Psoas muscle (tissue), 7 donors: ENCODE measurements at regions not wholly inside any gene's neighbourhood (a gene's known extent, or its start where the extent isn't known, plus 50 kb on each side); places are given as distances from the start of the nearest gene placed in this dataset.
A peak's percentile ranks its signal among the peaks of the same experiment; 100 is the strongest.

ENCODE experiments used
- ATAC-seq, 4 donors: fragments of 200-7000 bp; cut with Tn5 transposase; one replicate each; pipeline ENCODE4 v1.9.1; 2020; ENCODE audit warnings: moderate library complexity in 3 of 4, mild to moderate bottlenecking in 2 of 4
- DNase-seq, 2 donors: peaks; one replicate each; pipeline ENCODE4 v3.0.0-alpha.2; 2020
- H3K27ac ChIP-seq: fragments of 200-600 bp; one replicate; pipeline ENCODE4 v1.8.0; 2022
- H3K27me3 ChIP-seq, 3 donors: fragments of 200-600 bp in 1 of 3; one replicate each; pipeline versions ENCODE4 v1.6.1 to v1.8.0; 2013 to 2022; ENCODE audit warnings: low read length in 2 of 3, mild to moderate bottlenecking in 2 of 3, moderate library complexity in 1 of 3; ENCODE audit not compliant: insufficient read depth in 3 of 3
- H3K36me3 ChIP-seq, 2 donors: fragments of 200-600 bp in 1 of 2; one replicate each; pipeline versions ENCODE4 v1.6.1 to v1.8.0; 2013 to 2022; ENCODE audit warnings: low read depth in 1 of 2, mild to moderate bottlenecking in 1 of 2, moderate library complexity in 1 of 2; ENCODE audit not compliant: insufficient read depth in 1 of 2
- H3K4me1 ChIP-seq: fragments of 200-600 bp; one replicate; pipeline ENCODE4 v1.8.0; 2022
- H3K4me3 ChIP-seq: fragments of 200-600 bp; one replicate; pipeline ENCODE4 v1.8.0; 2022; ENCODE audit warnings: mild to moderate bottlenecking
- H3K9me3 ChIP-seq: fragments of 200-600 bp; one replicate; pipeline ENCODE4 v1.8.0; 2022
- CTCF ChIP-seq: fragments of 200-600 bp; IDR thresholded peaks from one replicate; pipeline ENCODE4 v1.8.0; 2022; ENCODE audit warnings: antibody characterized with exemption
- WGBS, 3 donors: extraction: QIAGEN DNeasy Blood & Tissue Kit; methylation state at CpG; one replicate each; pipeline versions ENCODE4 v1.1.6 to v1.1.7; 2013; 5-methylcytosine and 5-hydroxymethylcytosine counted together
- intact Hi-C, 2 donors: fragments of 100-400 bp; cut with DNase I; formaldehyde crosslinking; loops; one replicate each; pipeline versions ENCODE4 v1.11.0 to v1.14.2; 2022
- donor health status: healthy with polysubstance abuse.
- donor health status: DM: no; HTN: no; CAD: no; lungs with moderate emphysema.
- donor health status: Bipolar disorder and iron deficiency.
- donor health status: healthy.
- donor health status: DM: yes; HTN: yes; CAD: no.
- donor health status: DM: no; HTN: no; CAD: no.
- donor health status: DM: yes; HTN: yes; CAD: no.

- TF ChIP-seq CTCF = no peak
- DNase-seq (no peak), ATAC-seq (peak in 3 of 4 donors; percentile 31 to 82 (median 64))
- H3K4me3 ChIP-seq = no peak overlapping the region
- no peaks in the 10 kb centered on the region for H3K36me3 ChIP-seq
- H3K4me1 ChIP-seq = no peaks in the 10 kb centered on the region
- H3K27me3 ChIP-seq = no peaks in the 10 kb centered on the region
- intact Hi-C loops = no loop called here
- no peak overlapping the region for H3K27ac ChIP-seq
- H3K9me3 ChIP-seq = no peaks in the 10 kb centered on the region
- WGBS, 3 donors = 39 to 48% (median 42%) methylated on average over 8 of the region's 8 CpGs
These were observed 87.9 kb downstream of the MATN1 start for GRCh38 chr1:30635391-30635975.

- TF ChIP-seq CTCF = no peak
- WGBS, 3 donors = 89 to 96% (median 92%) methylated on average over 5 of the region's 5 CpGs
- ATAC-seq = no peak
- H3K9me3 ChIP-seq = no peaks in the 10 kb centered on the region
- no peaks in the 10 kb centered on the region for H3K4me1 ChIP-seq
- no peak for DNase-seq
- H3K36me3 ChIP-seq = no peaks in the 10 kb centered on the region
- no peak overlapping the region for H3K4me3 ChIP-seq
- no peak overlapping the region for H3K27ac ChIP-seq
- intact Hi-C loops = no loop called here
- H3K27me3 ChIP-seq = no peaks in the 10 kb centered on the region
These were observed 88.9 kb downstream of the MATN1 start for GRCh38 chr1:30634507-30634906.

- WGBS, 3 donors = 91 to 98% (median 91%) methylated on average over 4 of the region's 4 CpGs
- Histone ChIP-seq H3K9me3 (no peaks in the 10 kb centered on the region), H3K4me1 (no peaks in the 10 kb centered on the region), H3K4me3 (no peak overlapping the region), H3K27ac (no peak overlapping the region), H3K27me3 (no peaks in the 10 kb centered on the region), H3K36me3 (no peaks in the 10 kb centered on the region)
- no peak for TF ChIP-seq CTCF
- intact Hi-C loops = no loop called here
- DNase-seq (no peak), ATAC-seq (no peak)
These were observed 90.1 kb downstream of the MATN1 start for GRCh38 chr1:30633294-30633693.

- intact Hi-C loops = no loop called here
- 70 to 76% (median 74%) methylated on average over 7 of the region's 7 CpGs for WGBS, 3 donors
These were observed 90.9 kb downstream of the MATN1 start for GRCh38 chr1:30632481-30632880.

More at GRCh38 chr1:30632481-30632880, 90.9 kb downstream of the MATN1 start:
- no peak overlapping the region for H3K4me3 ChIP-seq
- no peak for DNase-seq
- H3K9me3 ChIP-seq = peaks cover 2% of the 10 kb centered on the region
- H3K27me3 ChIP-seq = peaks cover 0 to 4% (median 0%) of the 10 kb centered on the region in 3 donors
- TF ChIP-seq CTCF = no peak
- no peaks in the 10 kb centered on the region for H3K36me3 ChIP-seq
- ATAC-seq = no peak
- H3K27ac ChIP-seq = no peak overlapping the region
- H3K4me1 ChIP-seq = no peaks in the 10 kb centered on the region
